SK-N-SH treated with all-trans-retinoic acid at 6 μM for 48 hours (cell line): ENCODE measurements at regions not wholly inside any gene's neighbourhood (a gene's known extent, or its start where the extent isn't known, plus 50 kb on each side); places are given as distances from the start of the nearest gene placed in this dataset.

ENCODE experiments used
- ATAC-seq: fragments of 200-7000 bp; cut with Tn5 transposase; 3 replicates; pipeline ENCODE4 v1.9.1; 2020; ENCODE audit warnings: mild to moderate bottlenecking, moderate library complexity
- ARNTL ChIP-seq: fragments of 450-650 bp; formaldehyde crosslinking; IDR thresholded peaks from 2 replicates; pipeline ENCODE4 v1.5.0; 2020; ENCODE audit warnings: low read depth, mild to moderate bottlenecking, moderate library complexity, borderline replicate concordance
- BACH2 ChIP-seq: fragments of 250-450 bp; sonication (Bioruptor Pico); IDR thresholded peaks from 2 replicates; pipeline ENCODE4 v1.9.0; 2021; ENCODE audit warnings: mild to moderate bottlenecking, borderline replicate concordance
- ESRRG ChIP-seq: fragments of 250-450 bp; sonication (Bioruptor Pico); IDR thresholded peaks from 2 replicates; pipeline ENCODE4 v1.6.1; 2021; ENCODE audit warnings: mild to moderate bottlenecking
- ISL1 ChIP-seq: fragments of 250-450 bp; sonication (Bioruptor Pico); IDR thresholded peaks from 2 replicates; pipeline ENCODE4 v2.1.2; 2022; ENCODE audit warnings: mild to moderate bottlenecking, moderate library complexity
- OSR1 ChIP-seq: fragments of 250-450 bp; sonication (Bioruptor Pico); IDR thresholded peaks from 2 replicates; pipeline ENCODE4 v1.8.0; 2022; ENCODE audit warnings: moderate library complexity, mild to moderate bottlenecking, inconsistent platforms
- PPARA ChIP-seq: fragments of 250-450 bp; sonication (Bioruptor Pico); IDR thresholded peaks from 2 replicates; pipeline ENCODE4 v1.5.0; 2020; ENCODE audit warnings: mild to moderate bottlenecking, borderline replicate concordance
- RARB ChIP-seq: fragments of 250-450 bp; sonication (Bioruptor Pico); IDR thresholded peaks from 2 replicates; pipeline ENCODE4 v1.8.0; 2021; ENCODE audit warnings: mild to moderate bottlenecking, moderate library complexity
- TCF4 ChIP-seq: fragments of 250-450 bp; sonication (Bioruptor Pico); IDR thresholded peaks from 2 replicates; pipeline ENCODE4 v1.8.0; 2021; ENCODE audit warnings: mild to moderate bottlenecking, moderate library complexity, borderline replicate concordance
- TOX ChIP-seq: fragments of 250-450 bp; sonication (Bioruptor Pico); IDR thresholded peaks from 2 replicates; pipeline ENCODE4 v1.8.0; 2021; ENCODE audit warnings: mild to moderate bottlenecking, moderate library complexity, borderline replicate concordance
- ZC3H10 ChIP-seq: fragments of 250-450 bp; sonication (Bioruptor Pico); IDR thresholded peaks from 2 replicates; pipeline ENCODE4 v1.5.1; 2021; ENCODE audit warnings: mild to moderate bottlenecking, moderate library complexity
- ZFP3 ChIP-seq: fragments of 250-450 bp; sonication (Bioruptor Pico); IDR thresholded peaks from 2 replicates; pipeline ENCODE4 v1.5.0; 2020; ENCODE audit warnings: mild to moderate bottlenecking, moderate library complexity
- ZFP30 ChIP-seq: fragments of 450-650 bp; formaldehyde crosslinking; IDR thresholded peaks from 2 replicates; pipeline ENCODE4 v1.5.0; 2022; ENCODE audit warnings: mild to moderate bottlenecking, moderate library complexity
- ZNF8 ChIP-seq: fragments of 450-650 bp; formaldehyde crosslinking; IDR thresholded peaks from 2 replicates; pipeline ENCODE4 v1.5.0; 2020; ENCODE audit warnings: mild to moderate bottlenecking, moderate library complexity
- TF ChIP-seq, protein P1 (sequence below): fragments of 250-450 bp; sonication (Bioruptor Pico); IDR thresholded peaks from 2 replicates; pipeline ENCODE4 v1.5.1; 2020; ENCODE audit warnings: low read depth, mild to moderate bottlenecking, moderate library complexity
- TF ChIP-seq, protein P2 (sequence below): fragments of 250-450 bp; sonication (Bioruptor Pico); IDR thresholded peaks from 2 replicates; pipeline ENCODE4 v1.5.1; 2021; ENCODE audit warnings: mild to moderate bottlenecking, moderate library complexity
- TF ChIP-seq, protein P3 (sequence below): fragments of 250-450 bp; sonication (Bioruptor Pico); IDR thresholded peaks from 2 replicates; pipeline ENCODE4 v1.8.0; 2020; ENCODE audit warnings: mild to moderate bottlenecking, moderate library complexity, borderline replicate concordance
- TF ChIP-seq, protein P4 (sequence below): fragments of 250-450 bp; sonication (Bioruptor Pico); IDR thresholded peaks from 2 replicates; pipeline ENCODE4 v1.5.0; 2020; ENCODE audit warnings: mild to moderate bottlenecking, moderate library complexity
- TF ChIP-seq, protein P5 (sequence below): fragments of 250-450 bp; sonication (Bioruptor Pico); IDR thresholded peaks from 2 replicates; pipeline ENCODE4 v1.8.0; 2021; ENCODE audit warnings: low read depth, mild to moderate bottlenecking, moderate library complexity, borderline replicate concordance

DNA sequence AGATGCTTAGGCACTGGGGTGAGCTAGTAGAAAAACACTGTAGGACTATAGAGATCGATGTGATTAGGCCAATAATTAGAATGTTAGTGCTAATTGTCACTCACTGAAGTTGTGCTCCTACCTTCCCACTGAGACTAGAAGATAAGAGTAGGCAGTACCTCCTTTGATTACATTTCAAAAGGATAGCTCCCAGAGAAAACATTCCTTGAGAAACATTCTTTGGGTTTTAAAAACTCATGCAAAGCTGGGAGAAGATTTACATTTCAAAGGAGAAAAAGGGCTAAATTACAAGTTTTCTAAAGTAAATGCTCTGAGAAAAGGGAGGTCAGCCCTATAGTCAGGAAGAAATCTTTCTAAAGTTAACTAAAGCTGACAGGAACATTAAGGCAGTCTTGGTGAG lies 860.3 kb upstream of the NDST4 start:
- TF ChIP-seq ZNF8 (CRISPR knock-in tag) (no peak), BACH2 (no peak), OSR1 (CRISPR knock-in tag) (no peak), ZFP3 (no peak)
- TF ChIP-seq, protein P1, sequence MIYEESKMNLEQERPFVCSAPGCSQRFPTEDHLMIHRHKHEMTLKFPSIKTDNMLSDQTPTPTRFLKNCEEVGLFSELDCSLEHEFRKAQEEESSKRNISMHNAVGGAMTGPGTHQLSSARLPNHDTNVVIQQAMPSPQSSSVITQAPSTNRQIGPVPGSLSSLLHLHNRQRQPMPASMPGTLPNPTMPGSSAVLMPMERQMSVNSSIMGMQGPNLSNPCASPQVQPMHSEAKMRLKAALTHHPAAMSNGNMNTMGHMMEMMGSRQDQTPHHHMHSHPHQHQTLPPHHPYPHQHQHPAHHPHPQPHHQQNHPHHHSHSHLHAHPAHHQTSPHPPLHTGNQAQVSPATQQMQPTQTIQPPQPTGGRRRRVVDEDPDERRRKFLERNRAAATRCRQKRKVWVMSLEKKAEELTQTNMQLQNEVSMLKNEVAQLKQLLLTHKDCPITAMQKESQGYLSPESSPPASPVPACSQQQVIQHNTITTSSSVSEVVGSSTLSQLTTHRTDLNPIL (CRISPR knock-in tag) = no peak
- ATAC-seq = no peak

DNA sequence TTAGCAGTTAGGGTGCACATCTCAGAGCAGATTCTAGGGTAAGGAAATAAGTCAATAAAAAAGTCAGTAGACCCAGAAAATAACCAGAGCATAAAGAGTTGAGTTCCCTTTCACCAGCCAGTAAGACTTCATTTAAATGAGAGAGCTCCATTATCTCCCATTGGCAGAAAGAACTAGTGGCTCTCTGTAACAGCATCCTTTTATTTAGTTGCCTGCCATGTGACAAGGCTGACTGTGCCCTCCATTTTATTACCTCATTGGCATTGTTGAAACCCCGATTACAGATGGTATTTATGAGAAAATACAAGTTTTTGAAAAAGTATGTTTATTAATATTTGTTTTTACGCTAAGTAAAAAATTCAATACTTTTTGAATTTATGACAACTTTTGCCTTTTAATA lies 859.5 kb upstream of the NDST4 start:
- TF ChIP-seq ESRRG (CRISPR knock-in tag) (no peak), RARB (CRISPR knock-in tag) (no peak), TCF4 (CRISPR knock-in tag) (no peak), OSR1 (CRISPR knock-in tag) (no peak), ISL1 (CRISPR knock-in tag) (no peak), ZNF8 (CRISPR knock-in tag) (no peak), ZFP3 (no peak), PPARA (no peak), ZFP30 (no peak)
- TF ChIP-seq, protein P2, sequence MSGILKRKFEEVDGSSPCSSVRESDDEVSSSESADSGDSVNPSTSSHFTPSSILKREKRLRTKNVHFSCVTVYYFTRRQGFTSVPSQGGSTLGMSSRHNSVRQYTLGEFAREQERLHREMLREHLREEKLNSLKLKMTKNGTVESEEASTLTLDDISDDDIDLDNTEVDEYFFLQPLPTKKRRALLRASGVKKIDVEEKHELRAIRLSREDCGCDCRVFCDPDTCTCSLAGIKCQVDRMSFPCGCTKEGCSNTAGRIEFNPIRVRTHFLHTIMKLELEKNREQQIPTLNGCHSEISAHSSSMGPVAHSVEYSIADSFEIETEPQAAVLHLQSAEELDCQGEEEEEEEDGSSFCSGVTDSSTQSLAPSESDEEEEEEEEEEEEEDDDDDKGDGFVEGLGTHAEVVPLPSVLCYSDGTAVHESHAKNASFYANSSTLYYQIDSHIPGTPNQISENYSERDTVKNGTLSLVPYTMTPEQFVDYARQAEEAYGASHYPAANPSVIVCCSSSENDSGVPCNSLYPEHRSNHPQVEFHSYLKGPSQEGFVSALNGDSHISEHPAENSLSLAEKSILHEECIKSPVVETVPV (CRISPR knock-in tag) = no peak
- TF ChIP-seq, protein P3, sequence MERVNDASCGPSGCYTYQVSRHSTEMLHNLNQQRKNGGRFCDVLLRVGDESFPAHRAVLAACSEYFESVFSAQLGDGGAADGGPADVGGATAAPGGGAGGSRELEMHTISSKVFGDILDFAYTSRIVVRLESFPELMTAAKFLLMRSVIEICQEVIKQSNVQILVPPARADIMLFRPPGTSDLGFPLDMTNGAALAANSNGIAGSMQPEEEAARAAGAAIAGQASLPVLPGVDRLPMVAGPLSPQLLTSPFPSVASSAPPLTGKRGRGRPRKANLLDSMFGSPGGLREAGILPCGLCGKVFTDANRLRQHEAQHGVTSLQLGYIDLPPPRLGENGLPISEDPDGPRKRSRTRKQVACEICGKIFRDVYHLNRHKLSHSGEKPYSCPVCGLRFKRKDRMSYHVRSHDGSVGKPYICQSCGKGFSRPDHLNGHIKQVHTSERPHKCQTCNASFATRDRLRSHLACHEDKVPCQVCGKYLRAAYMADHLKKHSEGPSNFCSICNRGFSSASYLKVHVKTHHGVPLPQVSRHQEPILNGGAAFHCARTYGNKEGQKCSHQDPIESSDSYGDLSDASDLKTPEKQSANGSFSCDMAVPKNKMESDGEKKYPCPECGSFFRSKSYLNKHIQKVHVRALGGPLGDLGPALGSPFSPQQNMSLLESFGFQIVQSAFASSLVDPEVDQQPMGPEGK (CRISPR knock-in tag) = no peak
- TF ChIP-seq, protein P4, sequence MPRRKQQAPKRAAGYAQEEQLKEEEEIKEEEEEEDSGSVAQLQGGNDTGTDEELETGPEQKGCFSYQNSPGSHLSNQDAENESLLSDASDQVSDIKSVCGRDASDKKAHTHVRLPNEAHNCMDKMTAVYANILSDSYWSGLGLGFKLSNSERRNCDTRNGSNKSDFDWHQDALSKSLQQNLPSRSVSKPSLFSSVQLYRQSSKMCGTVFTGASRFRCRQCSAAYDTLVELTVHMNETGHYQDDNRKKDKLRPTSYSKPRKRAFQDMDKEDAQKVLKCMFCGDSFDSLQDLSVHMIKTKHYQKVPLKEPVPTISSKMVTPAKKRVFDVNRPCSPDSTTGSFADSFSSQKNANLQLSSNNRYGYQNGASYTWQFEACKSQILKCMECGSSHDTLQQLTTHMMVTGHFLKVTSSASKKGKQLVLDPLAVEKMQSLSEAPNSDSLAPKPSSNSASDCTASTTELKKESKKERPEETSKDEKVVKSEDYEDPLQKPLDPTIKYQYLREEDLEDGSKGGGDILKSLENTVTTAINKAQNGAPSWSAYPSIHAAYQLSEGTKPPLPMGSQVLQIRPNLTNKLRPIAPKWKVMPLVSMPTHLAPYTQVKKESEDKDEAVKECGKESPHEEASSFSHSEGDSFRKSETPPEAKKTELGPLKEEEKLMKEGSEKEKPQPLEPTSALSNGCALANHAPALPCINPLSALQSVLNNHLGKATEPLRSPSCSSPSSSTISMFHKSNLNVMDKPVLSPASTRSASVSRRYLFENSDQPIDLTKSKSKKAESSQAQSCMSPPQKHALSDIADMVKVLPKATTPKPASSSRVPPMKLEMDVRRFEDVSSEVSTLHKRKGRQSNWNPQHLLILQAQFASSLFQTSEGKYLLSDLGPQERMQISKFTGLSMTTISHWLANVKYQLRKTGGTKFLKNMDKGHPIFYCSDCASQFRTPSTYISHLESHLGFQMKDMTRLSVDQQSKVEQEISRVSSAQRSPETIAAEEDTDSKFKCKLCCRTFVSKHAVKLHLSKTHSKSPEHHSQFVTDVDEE (CRISPR knock-in tag) = no peak
- TF ChIP-seq, protein P5, sequence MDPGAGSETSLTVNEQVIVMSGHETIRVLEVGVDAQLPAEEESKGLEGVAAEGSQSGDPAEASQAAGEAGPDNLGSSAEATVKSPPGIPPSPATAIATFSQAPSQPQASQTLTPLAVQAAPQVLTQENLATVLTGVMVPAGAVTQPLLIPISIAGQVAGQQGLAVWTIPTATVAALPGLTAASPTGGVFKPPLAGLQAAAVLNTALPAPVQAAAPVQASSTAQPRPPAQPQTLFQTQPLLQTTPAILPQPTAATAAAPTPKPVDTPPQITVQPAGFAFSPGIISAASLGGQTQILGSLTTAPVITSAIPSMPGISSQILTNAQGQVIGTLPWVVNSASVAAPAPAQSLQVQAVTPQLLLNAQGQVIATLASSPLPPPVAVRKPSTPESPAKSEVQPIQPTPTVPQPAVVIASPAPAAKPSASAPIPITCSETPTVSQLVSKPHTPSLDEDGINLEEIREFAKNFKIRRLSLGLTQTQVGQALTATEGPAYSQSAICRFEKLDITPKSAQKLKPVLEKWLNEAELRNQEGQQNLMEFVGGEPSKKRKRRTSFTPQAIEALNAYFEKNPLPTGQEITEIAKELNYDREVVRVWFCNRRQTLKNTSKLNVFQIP (CRISPR knock-in tag) = no peak
- no peak for ATAC-seq

DNA sequence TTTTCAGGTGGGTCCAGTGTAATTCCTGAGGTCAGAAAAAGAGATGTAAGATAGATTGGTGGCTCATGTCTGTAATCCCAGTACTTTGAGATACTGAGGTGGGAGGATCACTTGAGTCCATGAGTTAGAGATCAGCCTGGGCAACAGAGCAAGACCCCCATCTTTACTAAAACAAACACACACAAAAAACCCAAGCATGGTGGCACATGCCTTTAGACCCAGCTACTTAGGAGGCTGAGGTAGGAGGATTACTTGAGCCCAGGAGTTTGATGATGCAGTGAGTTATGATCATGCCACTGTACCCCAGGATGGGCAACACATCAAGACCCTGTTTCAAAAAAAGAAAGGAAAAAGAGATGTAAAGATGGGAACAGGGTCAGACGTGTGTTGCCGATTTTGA lies 857.4 kb upstream of the NDST4 start:
- TF ChIP-seq TOX (CRISPR knock-in tag) (no peak), OSR1 (CRISPR knock-in tag) (no peak), ARNTL (CRISPR knock-in tag) (no peak), ZC3H10 (CRISPR knock-in tag) (no peak), ESRRG (CRISPR knock-in tag) (no peak)
- TF ChIP-seq, protein P2 (CRISPR knock-in tag) = no peak
- TF ChIP-seq, protein P1 (CRISPR knock-in tag) = no peak
- ATAC-seq = no peak
